OCI-LY7 (cell line): ENCODE measurements at regions not wholly inside any gene's neighbourhood (a gene's known extent, or its start where the extent isn't known, plus 50 kb on each side); places are given as distances from the start of the nearest gene placed in this dataset.

Experiments
- BruUV-seq: library from RNA; stranded (reverse); fragments of 400-500 nt; replicated peaks from 2 replicates; lab custom pipeline; 2021; lab: Mats Ljungman, UMichigan
- CTCF ChIA-PET: fragments of 300-600 bp; sonication (Branson Sonifier 250); formaldehyde crosslinking; loops from one replicate; lab custom pipeline; 2022; ENCODE audit warnings: antibody characterized with exemption; ENCODE audit not compliant: unreplicated experiment; lab: Charles Lee
- POLR2A ChIA-PET: fragments of 300-600 bp; sonication (Branson Sonifier 250); formaldehyde crosslinking; loops from one replicate; lab custom pipeline; 2022; ENCODE audit warnings: antibody characterized with exemption; lab: Charles Lee
- DNase-seq: peaks from one replicate; pipeline ENCODE4 v3.0.0-alpha.2; 2015; ENCODE audit warnings: low spot score
- H2AFZ ChIP-seq: fragments of 200-600 bp; sonication (generic), shearing (Covaris generic); 2 replicates; pipeline ENCODE4 v1.6.1; 2014; ENCODE audit warnings: mild to moderate bottlenecking, antibody characterized with exemption, low read length, moderate library complexity
- H3K27ac ChIP-seq: fragments of 200-600 bp; sonication (generic); 2 replicates; pipeline ENCODE4 v1.5.1; 2014; ENCODE audit warnings: mixed run types, low read depth, mild to moderate bottlenecking, moderate library complexity, low read length, inconsistent platforms; ENCODE audit not compliant: poor library complexity, severe bottlenecking
- H3K36me3 ChIP-seq: fragments of 200-600 bp; sonication (generic); 2 replicates; pipeline ENCODE4 v1.6.1; 2014; ENCODE audit warnings: mild to moderate bottlenecking, antibody characterized with exemption, low read length, moderate library complexity, mixed read lengths; ENCODE audit not compliant: insufficient read depth
- H3K4me1 ChIP-seq: fragments of 200-600 bp; sonication (generic); 2 replicates; pipeline ENCODE4 v1.5.1; 2014; ENCODE audit warnings: mild to moderate bottlenecking, low read length; ENCODE audit not compliant: insufficient read depth, poor library complexity, severe bottlenecking
- H3K4me2 ChIP-seq: fragments of 200-600 bp; sonication (generic); 2 replicates; pipeline ENCODE4 v1.6.1; 2014; ENCODE audit warnings: mild to moderate bottlenecking, low read length
- H3K4me3 ChIP-seq: fragments of 200-600 bp; sonication (generic); 2 replicates; pipeline ENCODE4 v1.5.1; 2014; ENCODE audit warnings: mild to moderate bottlenecking, low read depth, low read length; ENCODE audit not compliant: poor library complexity, severe bottlenecking
- H3K79me2 ChIP-seq: fragments of 200-600 bp; sonication (generic); 2 replicates; pipeline ENCODE4 v1.6.1; 2016; ENCODE audit warnings: low read depth, mild to moderate bottlenecking, low read length, moderate library complexity, mixed read lengths; ENCODE audit not compliant: insufficient read depth
- H3K9me2 ChIP-seq: fragments of 200-600 bp; sonication (generic); 2 replicates; pipeline ENCODE4 v1.6.1; 2016; ENCODE audit warnings: mild to moderate bottlenecking, low read length, mixed read lengths; ENCODE audit not compliant: insufficient read depth
- H3K9me3 ChIP-seq: fragments of 200-600 bp; sonication (generic); 2 replicates; pipeline ENCODE4 v1.6.1; 2014; ENCODE audit warnings: mild to moderate bottlenecking, mixed run types, low read length, mixed read lengths
- H4K20me1 ChIP-seq: fragments of 200-600 bp; sonication (generic); 2 replicates; pipeline ENCODE4 v1.6.1; 2014; ENCODE audit warnings: mild to moderate bottlenecking, antibody characterized with exemption, low read length, moderate library complexity, mixed read lengths; ENCODE audit not compliant: insufficient read depth
- EZH2phosphoT487 ChIP-seq: fragments of 200-600 bp; sonication (generic); IDR thresholded peaks from 2 replicates; pipeline ENCODE4 v1.6.1; 2018; ENCODE audit warnings: low read depth, borderline replicate concordance, mild to moderate bottlenecking, mixed run types, antibody characterized with exemption, low read length, moderate library complexity, mixed read lengths
- intact Hi-C: fragments of 100-400 bp; cut with micrococcal nuclease; formaldehyde crosslinking; loops from one replicate; pipeline ENCODE4 v1.10.0; 2022; ENCODE audit not compliant: unreplicated experiment
- TF ChIP-seq, protein P1 (sequence below): fragments of 200-600 bp; sonication (generic); conservative IDR thresholded peaks from 2 replicates; pipeline ENCODE4 v1.5.1; 2014; ENCODE audit warnings: mild to moderate bottlenecking, antibody characterized with exemption, low read length, moderate library complexity, mixed read lengths

DNA sequence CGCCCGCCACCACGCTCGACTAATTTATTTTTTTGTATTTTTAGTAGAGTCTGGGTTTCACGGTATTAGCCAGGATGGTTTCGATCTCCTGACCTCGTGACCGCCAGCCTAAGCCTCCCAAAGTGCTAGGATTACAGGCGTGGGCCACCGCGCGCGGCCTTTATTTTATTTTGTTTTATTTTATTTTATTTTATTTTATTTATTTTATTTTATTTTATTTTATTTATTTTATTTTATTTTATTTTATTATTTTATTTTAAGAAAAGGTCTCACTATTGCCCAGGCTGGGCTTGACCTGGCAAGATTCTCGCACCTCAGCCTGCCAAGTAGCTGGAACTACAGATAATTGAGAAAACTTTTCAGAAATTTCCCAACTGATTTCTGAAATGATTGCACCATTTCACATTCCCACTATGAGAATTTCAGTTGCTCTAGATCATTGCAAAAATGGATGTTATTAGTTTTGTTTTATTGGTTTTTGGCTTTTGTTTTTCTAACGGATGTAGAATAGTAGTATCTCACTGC is 358.3 kb downstream of the SLC6A15 start:
- BruUV-seq = no TSS peak
- POLR2A ChIA-PET = no interaction called here

DNA sequence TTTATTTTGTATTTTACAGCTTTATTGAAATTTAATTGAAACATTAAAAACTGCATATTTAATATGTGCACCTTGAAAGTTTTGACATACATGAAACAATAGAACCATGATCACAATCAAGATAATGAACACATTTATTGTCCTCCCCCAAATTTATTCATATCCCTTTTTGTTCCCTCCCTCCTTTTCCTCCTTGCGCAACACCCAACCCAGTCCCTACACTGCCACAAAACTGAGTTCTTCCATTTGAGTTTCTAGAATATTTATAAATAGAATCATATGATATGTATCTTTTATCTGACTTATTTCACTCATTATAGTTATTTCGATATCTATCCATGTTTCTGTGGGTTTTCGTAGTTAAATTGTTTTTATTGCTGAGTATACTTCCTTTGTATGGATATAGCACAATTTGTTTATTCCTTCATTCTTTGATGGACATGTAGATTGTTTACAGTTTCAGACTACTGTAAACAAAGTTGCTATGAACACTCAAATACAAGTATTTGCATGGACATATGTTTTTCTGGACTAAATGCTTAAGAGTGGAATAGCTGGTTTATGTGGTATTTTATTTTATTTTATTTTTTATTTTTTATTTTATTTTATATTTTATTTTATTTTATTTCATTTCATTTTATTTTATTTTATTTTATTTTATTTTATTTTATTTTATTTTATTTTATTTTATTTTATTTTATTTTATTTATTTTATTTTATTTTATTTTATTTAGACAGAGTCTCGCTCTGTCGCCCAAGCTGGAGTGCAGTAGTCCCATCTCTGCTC is 359.1 kb downstream of the SLC6A15 start:
- Histone ChIP-seq H2AFZ (no peak overlapping the region), H3K9me3 (no peaks in the 10 kb centered on the region), H3K4me1 (no peaks in the 10 kb centered on the region), H3K27ac (no peak overlapping the region), H3K9me2 (no peaks in the 10 kb centered on the region), H3K4me3 (no peak overlapping the region), H3K4me2 (no peak overlapping the region), H4K20me1 (no peaks in the 10 kb centered on the region), H3K36me3 (no peaks in the 10 kb centered on the region), H3K79me2 (no peaks in the 10 kb centered on the region)
- intact Hi-C loops = no loop called here
- ChIA-PET POLR2A (interaction anchor here (0.6 kb wide), 1 partner anchor 1336 kb away, joined by 3 read pairs; no protein-coding TSS in a partner anchor), CTCF (no interaction called here)
- TF ChIP-seq EZH2phosphoT487 = no peak
- TF ChIP-seq, protein P1, sequence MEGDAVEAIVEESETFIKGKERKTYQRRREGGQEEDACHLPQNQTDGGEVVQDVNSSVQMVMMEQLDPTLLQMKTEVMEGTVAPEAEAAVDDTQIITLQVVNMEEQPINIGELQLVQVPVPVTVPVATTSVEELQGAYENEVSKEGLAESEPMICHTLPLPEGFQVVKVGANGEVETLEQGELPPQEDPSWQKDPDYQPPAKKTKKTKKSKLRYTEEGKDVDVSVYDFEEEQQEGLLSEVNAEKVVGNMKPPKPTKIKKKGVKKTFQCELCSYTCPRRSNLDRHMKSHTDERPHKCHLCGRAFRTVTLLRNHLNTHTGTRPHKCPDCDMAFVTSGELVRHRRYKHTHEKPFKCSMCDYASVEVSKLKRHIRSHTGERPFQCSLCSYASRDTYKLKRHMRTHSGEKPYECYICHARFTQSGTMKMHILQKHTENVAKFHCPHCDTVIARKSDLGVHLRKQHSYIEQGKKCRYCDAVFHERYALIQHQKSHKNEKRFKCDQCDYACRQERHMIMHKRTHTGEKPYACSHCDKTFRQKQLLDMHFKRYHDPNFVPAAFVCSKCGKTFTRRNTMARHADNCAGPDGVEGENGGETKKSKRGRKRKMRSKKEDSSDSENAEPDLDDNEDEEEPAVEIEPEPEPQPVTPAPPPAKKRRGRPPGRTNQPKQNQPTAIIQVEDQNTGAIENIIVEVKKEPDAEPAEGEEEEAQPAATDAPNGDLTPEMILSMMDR = no peak
- BruUV-seq = no TSS peak
- DNase-seq = no peak

More for the DNA sequence above, 358.3 kb downstream of the SLC6A15 start:
- Histone ChIP-seq H3K79me2 (no peaks in the 10 kb centered on the region), H3K4me1 (no peaks in the 10 kb centered on the region), H3K36me3 (no peaks in the 10 kb centered on the region), H3K9me2 (no peaks in the 10 kb centered on the region), H3K4me3 (no peak overlapping the region), H2AFZ (no peak overlapping the region), H3K27ac (no peak overlapping the region), H3K9me3 (no peaks in the 10 kb centered on the region), H3K4me2 (no peak overlapping the region), H4K20me1 (no peaks in the 10 kb centered on the region)
- CTCF ChIA-PET = no interaction called here
- DNase-seq = no peak
- intact Hi-C loops = no loop called here
- TF ChIP-seq EZH2phosphoT487 = no peak
- TF ChIP-seq, protein P1 = no peak

DNA sequence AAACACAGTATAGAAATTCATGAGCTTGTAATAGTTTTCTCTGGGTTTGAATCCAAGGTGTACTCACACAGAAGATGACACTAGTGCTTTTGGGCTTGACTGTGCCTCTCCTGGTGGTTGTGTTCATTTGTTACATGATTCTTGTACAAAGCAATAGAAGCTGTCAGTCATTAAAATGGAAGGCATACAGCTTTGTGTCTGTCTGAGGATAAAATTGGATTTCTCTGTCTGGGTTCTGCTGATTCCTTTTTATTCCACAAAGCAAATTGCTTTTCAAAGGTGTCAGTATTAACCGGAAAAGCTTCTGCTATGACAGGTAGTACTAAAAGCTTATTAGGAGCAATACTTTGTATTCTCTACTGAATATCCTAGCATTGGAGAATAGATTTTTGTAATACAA is 361.2 kb downstream of the SLC6A15 start:
- ChIA-PET CTCF (no interaction called here), POLR2A (no interaction called here)
- Histone ChIP-seq H3K4me1 (no peaks in the 10 kb centered on the region), H3K79me2 (no peaks in the 10 kb centered on the region), H3K27ac (no peak overlapping the region), H3K36me3 (no peaks in the 10 kb centered on the region), H3K4me3 (no peak overlapping the region), H3K4me2 (no peak overlapping the region), H2AFZ (no peak overlapping the region), H3K9me3 (no peaks in the 10 kb centered on the region), H4K20me1 (no peaks in the 10 kb centered on the region), H3K9me2 (no peaks in the 10 kb centered on the region)
- DNase-seq = no peak
- intact Hi-C loops = no loop called here
- BruUV-seq = no TSS peak
- TF ChIP-seq, protein P1 = no peak
- no peak for TF ChIP-seq EZH2phosphoT487
